A549 (cell line): ENCODE measurements at regions not wholly inside any gene's neighbourhood (a gene's known extent, or its start where the extent isn't known, plus 50 kb on each side); places are given as distances from the start of the nearest gene placed in this dataset.

Experiments used
- CTCF ChIP-seq: fragments of >200 bp; sonication (Bioruptor Twin); formaldehyde crosslinking; IDR thresholded peaks from 3 replicates; pipeline ENCODE4 v1.5.1; 2016
- EHMT2 ChIP-seq: fragments of 200-600 bp; sonication (generic); IDR thresholded peaks from 2 replicates; pipeline ENCODE4 v1.6.1; 2016; ENCODE audit warnings: antibody characterized with exemption, low read depth, mild to moderate bottlenecking, moderate library complexity
- EP300 ChIP-seq, 2 experiments: fragments of >200 bp; sonication (Bioruptor Twin); formaldehyde crosslinking; IDR thresholded peaks; 2 replicates in 1 of 2; 3 replicates in 1 of 2; pipeline ENCODE4 v1.6.1; 2016 to 2017
- FOSB ChIP-seq: fragments of 250-450 bp; sonication (Bioruptor Pico); IDR thresholded peaks from 2 replicates; pipeline ENCODE4 v1.5.0; 2020; ENCODE audit warnings: mild to moderate bottlenecking, moderate library complexity
- HDAC2 ChIP-seq: fragments of 200-600 bp; sonication (generic); IDR thresholded peaks from 2 replicates; pipeline ENCODE4 v1.6.1; 2016
- HOXA7 ChIP-seq: fragments of 250-450 bp; sonication (Bioruptor Pico); IDR thresholded peaks from 2 replicates; pipeline ENCODE4 v1.5.0; 2020; ENCODE audit warnings: mild to moderate bottlenecking, moderate library complexity
- JUN ChIP-seq, 2 experiments: fragments of >200 bp; sonication (Bioruptor Twin); formaldehyde crosslinking; IDR thresholded peaks; 2 replicates in 1 of 2; 3 replicates in 1 of 2; pipeline ENCODE4 v1.6.1; 2016 to 2017
- KDM1A ChIP-seq: fragments of 200-600 bp; sonication (generic); IDR thresholded peaks from 2 replicates; pipeline ENCODE4 v1.6.1; 2016; ENCODE audit warnings: low read depth, mild to moderate bottlenecking
- MAX ChIP-seq: IDR thresholded peaks from 2 replicates; pipeline ENCODE4 v1.6.1; 2012
- POLR2A ChIP-seq: IDR thresholded peaks from 2 replicates; pipeline ENCODE4 v1.6.1; 2012; ENCODE audit warnings: mild to moderate bottlenecking, low read length
- RCOR1 ChIP-seq: fragments of 150-350 bp; IDR thresholded peaks from 2 replicates; pipeline ENCODE4 v1.6.1; 2014; ENCODE audit warnings: antibody characterized with exemption, low read length, low read depth
- REST ChIP-seq: fragments of 200-600 bp; sonication (generic); IDR thresholded peaks from 2 replicates; pipeline ENCODE4 v1.6.1; 2016; ENCODE audit warnings: antibody characterized with exemption, mild to moderate bottlenecking, moderate library complexity
- SMC3 ChIP-seq: fragments of >200 bp; sonication (Bioruptor Twin); formaldehyde crosslinking; IDR thresholded peaks from 3 replicates; pipeline ENCODE4 v1.6.1; 2018; ENCODE audit warnings: inconsistent platforms

- TF ChIP-seq CTCF = no peak
- TF ChIP-seq MAX = no peak
- TF ChIP-seq REST = no peak
- TF ChIP-seq POLR2A = no peak
- TF ChIP-seq HOXA7 (CRISPR knock-in tag) = no peak
- no peak for TF ChIP-seq KDM1A
- no peak for TF ChIP-seq JUN (IDR thresholded peaks at IDR 0.05)
- TF ChIP-seq RCOR1 = no peak
- TF ChIP-seq SMC3 = no peak
- no peak for TF ChIP-seq EP300 (IDR thresholded peaks at IDR 0.05)
- no peak for TF ChIP-seq HDAC2
- no peak for TF ChIP-seq EHMT2
- TF ChIP-seq FOSB (CRISPR knock-in tag) = no peak
These were observed 49.7 kb upstream of the FRMD1 start for GRCh38 chr6:168128631-168129291.
